ENCODE measurements at regions not wholly inside any gene's neighbourhood (a gene's known extent, or its start where the extent isn't known, plus 50 kb on each side); places are given as distances from the start of the nearest gene placed in this dataset.

- ATAC-seq, result peak; percentile 36; the same call in 2 of the 3 replicates
- no peak for TF ChIP-seq ZC3H10 (CRISPR knock-in tag; IDR thresholded peaks at IDR 0.05)
- no peak for TF ChIP-seq CSRNP3 (CRISPR knock-in tag; IDR thresholded peaks at IDR 0.05)
- no peak for TF ChIP-seq ZFP3 (CRISPR knock-in tag; IDR thresholded peaks at IDR 0.05)
- TF ChIP-seq PPARA (CRISPR knock-in tag; IDR thresholded peaks at IDR 0.05; ENCODE audit: borderline replicate concordance), result no peak
- no peak for TF ChIP-seq ZNF565 (CRISPR knock-in tag; conservative IDR thresholded peaks at IDR 0.05; ENCODE audit: low read depth)
- TF ChIP-seq ARNTL (CRISPR knock-in tag; IDR thresholded peaks at IDR 0.05; ENCODE audit: borderline replicate concordance, low read depth), result no peak
- TF ChIP-seq PATZ1 (CRISPR knock-in tag; IDR thresholded peaks at IDR 0.05; ENCODE audit: borderline replicate concordance), result no peak
Measured at GRCh38 chr18:28357766-28358401, 181.0 kb upstream of the CDH2 start.

- ATAC-seq, result no peak
- TF ChIP-seq CREB5 (CRISPR knock-in tag; IDR thresholded peaks at IDR 0.05; ENCODE audit: low read depth) (no peak), POU6F1 (CRISPR knock-in tag; IDR thresholded peaks at IDR 0.05; ENCODE audit: borderline replicate concordance, low read depth) (no peak), CSRNP3 (CRISPR knock-in tag; IDR thresholded peaks at IDR 0.05) (no peak), RARB (CRISPR knock-in tag; IDR thresholded peaks at IDR 0.05) (no peak), PATZ1 (CRISPR knock-in tag; IDR thresholded peaks at IDR 0.05; ENCODE audit: borderline replicate concordance) (no peak), TCF4 (CRISPR knock-in tag; IDR thresholded peaks at IDR 0.05; ENCODE audit: borderline replicate concordance) (no peak), OSR1 (CRISPR knock-in tag; IDR thresholded peaks at IDR 0.05) (no peak)
Measured at GRCh38 chr18:28350821-28351220, 173.9 kb upstream of the CDH2 start.

GRCh38 chr18:28342231-28342630 is 165.3 kb upstream of the CDH2 start:
- TF ChIP-seq CSRNP3 (CRISPR knock-in tag; IDR thresholded peaks at IDR 0.05), result no peak
- no peak for TF ChIP-seq PATZ1 (CRISPR knock-in tag; IDR thresholded peaks at IDR 0.05; ENCODE audit: borderline replicate concordance)
- no peak for TF ChIP-seq ZNF8 (CRISPR knock-in tag; IDR thresholded peaks at IDR 0.05)
- no peak for TF ChIP-seq TOX (CRISPR knock-in tag; IDR thresholded peaks at IDR 0.05; ENCODE audit: borderline replicate concordance)
- TF ChIP-seq PPARA (CRISPR knock-in tag; IDR thresholded peaks at IDR 0.05; ENCODE audit: borderline replicate concordance), result no peak
- no peak for TF ChIP-seq POU6F1 (CRISPR knock-in tag; IDR thresholded peaks at IDR 0.05; ENCODE audit: borderline replicate concordance, low read depth)
- no peak for TF ChIP-seq ZFP30 (CRISPR knock-in tag; IDR thresholded peaks at IDR 0.05)
- no peak for TF ChIP-seq GLIS3 (CRISPR knock-in tag; IDR thresholded peaks at IDR 0.05)
- no peak for TF ChIP-seq ISL1 (CRISPR knock-in tag; IDR thresholded peaks at IDR 0.05)
- TF ChIP-seq ZNF565 (CRISPR knock-in tag; conservative IDR thresholded peaks at IDR 0.05; ENCODE audit: low read depth), result no peak
- TF ChIP-seq CREB5 (CRISPR knock-in tag; IDR thresholded peaks at IDR 0.05; ENCODE audit: low read depth), result no peak
- TF ChIP-seq RARB (CRISPR knock-in tag; IDR thresholded peaks at IDR 0.05), result no peak
- no peak for TF ChIP-seq ARNTL (CRISPR knock-in tag; IDR thresholded peaks at IDR 0.05; ENCODE audit: borderline replicate concordance, low read depth)
- no peak for TF ChIP-seq ESRRG (CRISPR knock-in tag; IDR thresholded peaks at IDR 0.05)
- TF ChIP-seq OSR1 (CRISPR knock-in tag; IDR thresholded peaks at IDR 0.05), result no peak
- no peak for TF ChIP-seq ZC3H10 (CRISPR knock-in tag; IDR thresholded peaks at IDR 0.05)
- no peak for ATAC-seq

Measured in SK-N-SH treated with all-trans-retinoic acid at 6 μM for 48 hours (cell line).